Lower leg skin (tissue), 4 donors: ENCODE measurements at regions not wholly inside any gene's neighbourhood (a gene's known extent, or its start where the extent isn't known, plus 50 kb on each side); places are given as distances from the start of the nearest gene placed in this dataset.

Experiments
- DNase-seq, 2 donors: peaks; one replicate each; pipeline ENCODE4 v3.0.0-alpha.2; 2019; ENCODE audit warnings: low spot score in 2 of 2
- H3K4me3 ChIP-seq: fragments of 200-600 bp; sonication (generic); 2 replicates; pipeline ENCODE4 v1.5.1; 2017; ENCODE audit warnings: mild to moderate bottlenecking, low read depth; ENCODE audit not compliant: poor library complexity, severe bottlenecking
- CTCF ChIP-seq, 3 donors: fragments of 450-650 bp; IDR thresholded peaks; one replicate each; pipeline ENCODE4 v1.5.1; 2016; ENCODE audit warnings: antibody characterized with exemption in 3 of 3, mild to moderate bottlenecking in 3 of 3, moderate library complexity in 2 of 3
- POLR2A ChIP-seq, 2 donors: fragments of 450-650 bp; IDR thresholded peaks; one replicate each; pipeline ENCODE4 v1.6.1; 2016 to 2017; ENCODE audit warnings: antibody characterized with exemption in 2 of 2, mild to moderate bottlenecking in 1 of 2, moderate library complexity in 1 of 2
- WGBS, 2 donors: methylation state at CpG; one replicate each; pipeline ENCODE4 v1.1.5; 2018; 5-methylcytosine and 5-hydroxymethylcytosine counted together
- intact Hi-C: fragments of 100-400 bp; cut with DNase I; formaldehyde crosslinking; loops from one replicate; pipeline ENCODE4 v1.15.0; 2023; ENCODE audit warnings: low total_unique reads

- WGBS, 2 donors = 35 to 59% methylated on average over 2 of the region's 2 CpGs
- no peak for DNase-seq
- TF ChIP-seq CTCF (IDR thresholded peaks at IDR 0.05) = no peak
- intact Hi-C loops = no loop called here
- no peak overlapping the region for H3K4me3 ChIP-seq
Observed at GRCh38 chr13:84400706-84401105, 518.4 kb upstream of the SLITRK1 start.

- intact Hi-C loops = no loop called here
- H3K4me3 ChIP-seq = no peak overlapping the region
- WGBS, 2 donors = 87% methylated on average over 7 of the region's 7 CpGs
- no peak for TF ChIP-seq POLR2A (IDR thresholded peaks at IDR 0.05)
- TF ChIP-seq CTCF (IDR thresholded peaks at IDR 0.05) = no peak
- DNase-seq = no peak
Observed at GRCh38 chr13:84399320-84400085, 517.2 kb upstream of the SLITRK1 start.

GRCh38 chr13:84393981-84394625 lies 511.8 kb upstream of the SLITRK1 start:
- TF ChIP-seq POLR2A (IDR thresholded peaks at IDR 0.05) = no peak
- TF ChIP-seq CTCF (IDR thresholded peaks at IDR 0.05) = no peak
- no peak for DNase-seq
- 67 to 80% methylated on average over 4 of the region's 4 CpGs for WGBS, 2 donors
- H3K4me3 ChIP-seq = no peak overlapping the region
- intact Hi-C loops = no loop called here

GRCh38 chr13:84380866-84381265 lies 498.6 kb upstream of the SLITRK1 start:
- intact Hi-C loops = no loop called here
- DNase-seq = no peak
- H3K4me3 ChIP-seq = no peak overlapping the region
- 40 to 50% methylated on average over 3 of the region's 3 CpGs for WGBS, 2 donors
- no peak for TF ChIP-seq POLR2A (IDR thresholded peaks at IDR 0.05)
- TF ChIP-seq CTCF (IDR thresholded peaks at IDR 0.05) = no peak

DNA sequence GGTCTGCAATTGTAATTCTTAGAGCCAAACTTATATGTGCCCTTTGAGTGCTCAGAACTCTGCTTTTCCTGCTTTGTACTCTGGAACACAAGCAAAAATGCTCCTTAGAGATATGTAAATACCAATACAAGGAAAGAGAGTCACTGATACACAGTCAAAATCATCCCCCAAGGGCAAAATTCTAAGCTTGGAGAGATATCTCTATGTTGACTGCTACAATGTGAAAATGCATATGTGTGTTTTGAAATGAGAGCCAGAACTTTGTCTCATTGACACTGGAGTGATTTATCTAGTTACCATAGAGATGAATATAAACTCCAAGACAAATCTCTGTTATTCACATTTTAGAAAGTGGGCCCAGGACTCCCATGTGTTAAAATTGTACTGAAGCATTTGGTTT lies 494.8 kb upstream of the SLITRK1 start:
- intact Hi-C loops = no loop called here
- no peak for DNase-seq
- H3K4me3 ChIP-seq = no peak overlapping the region
- no peak for TF ChIP-seq CTCF (IDR thresholded peaks at IDR 0.05)
- no peak for TF ChIP-seq POLR2A (IDR thresholded peaks at IDR 0.05)
